ENCODE measurements at regions not wholly inside any gene's neighbourhood (a gene's known extent, or its start where the extent isn't known, plus 50 kb on each side); places are given as distances from the start of the nearest gene placed in this dataset.

GRCh38 chr11:13105237-13105844 is 96.2 kb downstream of the RASSF10 start:
- DNase-seq: no peak

- DNase-seq: no peak
Measured at GRCh38 chr11:13107544-13108044, 98.5 kb downstream of the RASSF10 start.

GRCh38 chr11:13108416-13108815 is 99.3 kb downstream of the RASSF10 start:
- no peak for DNase-seq

GRCh38 chr11:13109616-13110015 is 100.5 kb downstream of the RASSF10 start:
- no peak for DNase-seq

- DNase-seq: no peak
Measured at GRCh38 chr11:13110145-13110544, 101.0 kb downstream of the RASSF10 start.

GRCh38 chr11:13110929-13111812 is 102.1 kb downstream of the RASSF10 start:
- DNase-seq: no peak

- DNase-seq: no peak
Measured at GRCh38 chr11:13111813-13112130, 102.7 kb downstream of the RASSF10 start.

GRCh38 chr11:13114566-13115379 is 105.7 kb downstream of the RASSF10 start:
- DNase-seq: no peak

- no peak for DNase-seq
Measured at GRCh38 chr11:13115380-13115675, 106.2 kb downstream of the RASSF10 start.

GRCh38 chr11:13116491-13116890 is 107.4 kb downstream of the RASSF10 start:
- DNase-seq: no peak

GRCh38 chr11:13117344-13117743 is 108.2 kb downstream of the RASSF10 start:
- DNase-seq: no peak

- no peak for DNase-seq
Measured at GRCh38 chr11:13118194-13118593, 109.1 kb downstream of the RASSF10 start.

GRCh38 chr11:13118650-13119049 is 109.5 kb downstream of the RASSF10 start:
- no peak for DNase-seq

GRCh38 chr11:13119361-13119760 is 110.2 kb downstream of the RASSF10 start:
- DNase-seq: no peak

- DNase-seq: no peak
Measured at GRCh38 chr11:13119941-13120520, 110.9 kb downstream of the RASSF10 start.

- DNase-seq: no peak
Measured at GRCh38 chr11:13120691-13121090, 111.6 kb downstream of the RASSF10 start.

- no peak for DNase-seq
Measured at GRCh38 chr11:13126430-13126829, 117.3 kb downstream of the RASSF10 start.

- DNase-seq: no peak
Measured at GRCh38 chr11:13127161-13127560, 118.0 kb downstream of the RASSF10 start.

- no peak for DNase-seq
Measured at GRCh38 chr11:13128354-13128753, 119.2 kb downstream of the RASSF10 start.

- DNase-seq: no peak
Measured at GRCh38 chr11:13134066-13134465, 125.0 kb downstream of the RASSF10 start.

- DNase-seq: no peak
Measured at GRCh38 chr11:13134886-13135285, 125.8 kb downstream of the RASSF10 start.

- DNase-seq: no peak
Measured at GRCh38 chr11:13135385-13136271, 126.5 kb downstream of the RASSF10 start.
